Endothelial cell of umbilical vein (primary cell): ENCODE measurements at regions not wholly inside any gene's neighbourhood (a gene's known extent, or its start where the extent isn't known, plus 50 kb on each side); places are given as distances from the start of the nearest gene placed in this dataset.

ENCODE experiments used
- BruUV-seq: library from RNA; stranded (reverse); fragments of 400-500 nt; replicated peaks from 2 replicates; lab custom pipeline; 2021; lab: Mats Ljungman, UMichigan
- CTCF ChIA-PET: fragments of 300-600, 350-600 bp; sonication (Branson Sonifier 250); formaldehyde crosslinking; loops from one replicate; lab custom pipeline; 2021; ENCODE audit warnings: antibody characterized with exemption, inconsistent platforms; lab: Charles Lee
- POLR2A ChIA-PET: fragments of 300-600, 350-600 bp; sonication (Branson Sonifier 250); formaldehyde crosslinking; loops from one replicate; lab custom pipeline; 2021; ENCODE audit warnings: antibody characterized with exemption, inconsistent platforms; lab: Charles Lee
- DNase-seq: peaks from one replicate; pipeline ENCODE4 v3.0.0-alpha.2; 2011; ENCODE audit warnings: low read depth, low spot score
- FAIRE-seq: peaks from 2 replicates; lab custom pipeline; 2011; peaks lifted over from hg19 to GRCh38; lab: Jason Lieb, UNC
- H2AFZ ChIP-seq: 2 replicates; pipeline ENCODE4 v1.6.0; 2012; ENCODE audit warnings: low read depth, low read length, control low read depth, inconsistent platforms
- H3K27ac ChIP-seq: 2 replicates; pipeline ENCODE4 v1.5.1; 2011; ENCODE audit warnings: low read depth, mild to moderate bottlenecking, control low read depth, low read length, moderate library complexity; ENCODE audit not compliant: insufficient read depth
- H3K27me3 ChIP-seq, 2 experiments: 2 replicates each; pipeline versions ENCODE4 v1.6.0 to v1.6.1; 2011; ENCODE audit warnings: low read length in 2 of 2, mixed read lengths in 1 of 2; ENCODE audit not compliant: control insufficient read depth in 2 of 2, insufficient read depth in 2 of 2
- H3K36me3 ChIP-seq, 2 experiments: 2 replicates in 1 of 2; 3 replicates in 1 of 2; pipeline ENCODE4 v1.5.1; 2011; ENCODE audit warnings: low read length in 2 of 2, mild to moderate bottlenecking in 1 of 2, moderate library complexity in 1 of 2; ENCODE audit not compliant: control insufficient read depth in 2 of 2, insufficient read depth in 2 of 2; ENCODE audit errors: extremely low read depth in 1 of 2
- H3K4me1 ChIP-seq: 3 replicates; pipeline ENCODE4 v1.5.1; 2011; ENCODE audit warnings: mild to moderate bottlenecking, low read length; ENCODE audit not compliant: control insufficient read depth, insufficient read depth; ENCODE audit errors: extremely low read depth
- H3K4me2 ChIP-seq: 2 replicates; pipeline ENCODE4 v1.6.1; 2011; ENCODE audit warnings: low read length, control low read depth, mixed read lengths; ENCODE audit not compliant: insufficient read depth
- H3K4me3 ChIP-seq, 3 experiments: fragments of 200-600 bp in 1 of 3; sonication (generic), shearing (Covaris generic) in 1 of 3; replicated peaks in 1 of 3; 2 replicates each; pipeline ENCODE4 v1.5.1; 2011 to 2016; ENCODE audit warnings: control low read depth in 3 of 3, low read length in 3 of 3, mild to moderate bottlenecking in 2 of 3, inconsistent platforms in 1 of 3, low read depth in 1 of 3, moderate library complexity in 1 of 3; ENCODE audit not compliant: insufficient read depth in 1 of 3
- H3K79me2 ChIP-seq: 2 replicates; pipeline ENCODE4 v1.6.0; 2012; ENCODE audit warnings: low read length, inconsistent platforms; ENCODE audit not compliant: control insufficient read depth, insufficient read depth
- H3K9ac ChIP-seq: replicated peaks from 2 replicates; pipeline ENCODE3; 2011; ENCODE audit warnings: low read length, control low read depth; ENCODE audit not compliant: insufficient read depth; ENCODE audit errors: extremely low read depth
- H3K9me1 ChIP-seq: replicated peaks from 3 replicates; pipeline ENCODE4 v1.6.0; 2011; ENCODE audit warnings: mild to moderate bottlenecking, low read length; ENCODE audit not compliant: control insufficient read depth, insufficient read depth; ENCODE audit errors: extremely low read depth
- H3K9me3 ChIP-seq: replicated peaks from 2 replicates; pipeline ENCODE4 v1.5.1; 2012; ENCODE audit warnings: low read length, inconsistent platforms; ENCODE audit not compliant: control insufficient read depth, insufficient read depth
- H4K20me1 ChIP-seq: replicated peaks from 2 replicates; pipeline ENCODE3; 2011; ENCODE audit warnings: mild to moderate bottlenecking, low read length; ENCODE audit not compliant: control insufficient read depth, insufficient read depth; ENCODE audit errors: extremely low read depth
- EZH2 ChIP-seq: IDR thresholded peaks from 2 replicates; pipeline ENCODE4 v1.6.1; 2012; ENCODE audit warnings: borderline replicate concordance, low read depth, mild to moderate bottlenecking, moderate library complexity, low read length, inconsistent platforms; ENCODE audit not compliant: severe bottlenecking
- FOS ChIP-seq: IDR thresholded peaks from 2 replicates; pipeline ENCODE4 v1.6.1; 2011; ENCODE audit warnings: mild to moderate bottlenecking, low read length, moderate library complexity, borderline replicate concordance; ENCODE audit not compliant: insufficient read depth
- GATA2 ChIP-seq: IDR thresholded peaks from 2 replicates; pipeline ENCODE4 v1.7.0; 2011; ENCODE audit warnings: low read depth, mild to moderate bottlenecking, moderate library complexity, mixed read lengths, low read length; ENCODE audit not compliant: insufficient read length, insufficient read depth
- MYC ChIP-seq: IDR thresholded peaks from one replicate; pipeline ENCODE4 v1.6.1; 2011; ENCODE audit warnings: mild to moderate bottlenecking, low read depth, low read length
- dilution Hi-C: fragments of 300-500 bp; cut with MboI; formaldehyde crosslinking; loops from one replicate; pipeline ENCODE4 v1.15.0; 2019; ENCODE audit warnings: low sequenced_read_pairs; ENCODE audit not compliant: extremely low pct_ligation_motif_present
- intact Hi-C: fragments of 100-400 bp; cut with micrococcal nuclease; formaldehyde crosslinking; loops from one replicate; pipeline ENCODE4 v1.10.0; 2022
- TF ChIP-seq, protein P1 (sequence below), 2 donors: IDR thresholded peaks; 1 replicate in 1 of 2; 2 replicates in 1 of 2; pipeline ENCODE4 v1.5.1; 2011; ENCODE audit warnings: low read length in 2 of 2, mild to moderate bottlenecking in 2 of 2, moderate library complexity in 2 of 2, control low read depth in 1 of 2, inconsistent platforms in 1 of 2, low read depth in 1 of 2; ENCODE audit not compliant: insufficient read depth in 1 of 2; ENCODE audit errors: extremely low read depth in 1 of 2
- TF ChIP-seq, protein P2 (sequence below): IDR thresholded peaks from 2 replicates; pipeline ENCODE4 v1.6.1; 2011; ENCODE audit not compliant: insufficient read depth, insufficient read length

DNA sequence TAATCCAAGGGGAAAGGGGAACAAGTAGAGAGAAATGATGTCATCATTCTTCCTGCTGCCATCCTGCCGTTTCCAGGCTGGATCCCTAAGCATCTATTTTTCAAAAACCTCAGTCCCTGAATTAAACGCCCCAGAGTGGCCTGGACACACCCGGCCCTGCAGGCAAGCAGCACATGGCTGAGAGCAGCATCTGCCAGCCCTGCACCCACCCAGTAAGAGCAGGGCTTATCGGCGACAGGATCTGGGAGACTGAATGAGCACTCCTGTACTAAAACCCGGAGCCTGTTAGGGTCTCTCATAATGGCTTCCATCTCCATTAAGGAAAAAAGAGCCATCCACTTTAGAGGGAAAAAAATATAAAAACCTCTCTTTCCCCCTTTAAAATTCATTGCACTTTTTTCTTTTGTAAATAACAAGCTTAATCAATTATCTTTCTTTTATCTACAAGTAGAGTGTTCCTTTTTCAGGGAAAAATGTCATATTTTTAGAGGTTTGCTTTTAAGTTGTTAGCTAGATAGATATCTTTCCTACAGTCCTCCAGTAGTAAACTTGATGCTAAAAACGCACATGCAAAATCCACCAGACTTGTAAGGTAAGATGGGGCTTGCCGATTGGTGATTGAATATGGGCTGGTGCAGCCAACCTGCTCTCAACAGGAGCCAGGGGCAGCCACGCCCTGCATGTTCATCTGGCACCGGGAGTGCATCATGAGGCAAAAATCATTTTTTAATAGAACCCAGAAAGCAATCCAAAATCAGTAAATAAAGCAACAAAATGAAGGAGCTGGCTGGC lies 457.8 kb downstream of the EIPR1 start:
- DNase-seq (no peak), FAIRE-seq (no peak)
- CTCF ChIA-PET = no interaction called here
- dilution Hi-C loops (no loop called here), intact Hi-C loops (no loop called here)
- Histone ChIP-seq H3K27me3 (no peaks in the 10 kb centered on the region), H3K4me3 (no peak overlapping the region), H3K9me3 (peaks cover 6% of the 10 kb centered on the region), H3K9ac (no peak overlapping the region), H3K79me2 (no peaks in the 10 kb centered on the region), H3K4me2 (no peak overlapping the region), H3K36me3 (no peaks in the 10 kb centered on the region), H3K9me1 (no peaks in the 10 kb centered on the region), H2AFZ (no peak overlapping the region), H4K20me1 (no peaks in the 10 kb centered on the region), H3K4me1 (no peaks in the 10 kb centered on the region), H3K27ac (no peak overlapping the region)
- BruUV-seq = no TSS peak
- POLR2A ChIA-PET = no interaction called here
- TF ChIP-seq, protein P1, sequence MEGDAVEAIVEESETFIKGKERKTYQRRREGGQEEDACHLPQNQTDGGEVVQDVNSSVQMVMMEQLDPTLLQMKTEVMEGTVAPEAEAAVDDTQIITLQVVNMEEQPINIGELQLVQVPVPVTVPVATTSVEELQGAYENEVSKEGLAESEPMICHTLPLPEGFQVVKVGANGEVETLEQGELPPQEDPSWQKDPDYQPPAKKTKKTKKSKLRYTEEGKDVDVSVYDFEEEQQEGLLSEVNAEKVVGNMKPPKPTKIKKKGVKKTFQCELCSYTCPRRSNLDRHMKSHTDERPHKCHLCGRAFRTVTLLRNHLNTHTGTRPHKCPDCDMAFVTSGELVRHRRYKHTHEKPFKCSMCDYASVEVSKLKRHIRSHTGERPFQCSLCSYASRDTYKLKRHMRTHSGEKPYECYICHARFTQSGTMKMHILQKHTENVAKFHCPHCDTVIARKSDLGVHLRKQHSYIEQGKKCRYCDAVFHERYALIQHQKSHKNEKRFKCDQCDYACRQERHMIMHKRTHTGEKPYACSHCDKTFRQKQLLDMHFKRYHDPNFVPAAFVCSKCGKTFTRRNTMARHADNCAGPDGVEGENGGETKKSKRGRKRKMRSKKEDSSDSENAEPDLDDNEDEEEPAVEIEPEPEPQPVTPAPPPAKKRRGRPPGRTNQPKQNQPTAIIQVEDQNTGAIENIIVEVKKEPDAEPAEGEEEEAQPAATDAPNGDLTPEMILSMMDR (IDR thresholded peaks at IDR 0.05; ENCODE audit: extremely low read depth in 1 of 2, insufficient read depth in 1 of 2, low read depth in 1 of 2, low read length in 2 of 2) = no peak
- TF ChIP-seq, protein P2, sequence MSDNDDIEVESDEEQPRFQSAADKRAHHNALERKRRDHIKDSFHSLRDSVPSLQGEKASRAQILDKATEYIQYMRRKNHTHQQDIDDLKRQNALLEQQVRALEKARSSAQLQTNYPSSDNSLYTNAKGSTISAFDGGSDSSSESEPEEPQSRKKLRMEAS = no peak
- TF ChIP-seq FOS = no peak
- TF ChIP-seq MYC = no peak
- no peak for TF ChIP-seq GATA2
- TF ChIP-seq EZH2 = no peak
